ENCODE measurements at regions not wholly inside any gene's neighbourhood (a gene's known extent, or its start where the extent isn't known, plus 50 kb on each side); places are given as distances from the start of the nearest gene placed in this dataset.

DNA sequence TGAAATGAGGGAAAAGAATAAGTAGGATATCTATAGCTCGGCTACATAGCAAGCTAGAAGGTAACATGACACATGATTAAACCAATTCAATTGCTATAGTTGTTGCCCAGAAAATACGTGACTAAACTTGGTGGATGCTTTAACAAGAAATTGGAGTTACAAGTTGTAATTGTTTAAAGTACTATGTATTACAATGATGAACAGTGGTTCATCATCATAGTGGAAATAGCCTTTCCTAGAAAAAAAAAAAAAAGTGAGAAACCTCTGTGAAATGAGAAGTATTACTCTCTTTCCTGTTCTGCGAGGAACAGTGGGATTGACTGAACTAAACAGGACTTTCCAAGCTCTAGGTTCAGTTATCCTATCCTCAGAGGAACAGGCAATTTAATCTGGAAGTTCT is 209.7 kb upstream of the KLF3 start:
- Histone ChIP-seq H3K4me3 (ENCODE audit: low read depth, low read length, poor library complexity, severe bottlenecking) (no peak overlapping the region), H3K27ac (ENCODE audit: low read depth, low read length, poor library complexity, severe bottlenecking) (no peak overlapping the region), H3K27me3 (replicated peaks; ENCODE audit: insufficient read depth, low read depth, low read length, poor library complexity) (no peaks in the 10 kb centered on the region), H3K36me3 (ENCODE audit: insufficient read depth, low read length, poor library complexity, severe bottlenecking) (no peaks in the 10 kb centered on the region), H3K4me1 (ENCODE audit: insufficient read depth, low read length, poor library complexity, severe bottlenecking) (no peaks in the 10 kb centered on the region), H3K9me3 (ENCODE audit: low read depth, low read length, poor library complexity, severe bottlenecking) (no peaks in the 10 kb centered on the region)
- no peak for DNase-seq (ENCODE audit: low spot score)
- BruUV-seq (replicated peaks) = no TSS peak
- CTCF ChIA-PET = no interaction called here
- intact Hi-C loops (cut with micrococcal nuclease; ENCODE audit: unreplicated experiment) = no loop called here
- TF ChIP-seq EZH2 (IDR thresholded peaks at IDR 0.05; ENCODE audit: borderline replicate concordance, low read depth, low read length, poor library complexity, severe bottlenecking) = no peak
- TF ChIP-seq, protein P1, sequence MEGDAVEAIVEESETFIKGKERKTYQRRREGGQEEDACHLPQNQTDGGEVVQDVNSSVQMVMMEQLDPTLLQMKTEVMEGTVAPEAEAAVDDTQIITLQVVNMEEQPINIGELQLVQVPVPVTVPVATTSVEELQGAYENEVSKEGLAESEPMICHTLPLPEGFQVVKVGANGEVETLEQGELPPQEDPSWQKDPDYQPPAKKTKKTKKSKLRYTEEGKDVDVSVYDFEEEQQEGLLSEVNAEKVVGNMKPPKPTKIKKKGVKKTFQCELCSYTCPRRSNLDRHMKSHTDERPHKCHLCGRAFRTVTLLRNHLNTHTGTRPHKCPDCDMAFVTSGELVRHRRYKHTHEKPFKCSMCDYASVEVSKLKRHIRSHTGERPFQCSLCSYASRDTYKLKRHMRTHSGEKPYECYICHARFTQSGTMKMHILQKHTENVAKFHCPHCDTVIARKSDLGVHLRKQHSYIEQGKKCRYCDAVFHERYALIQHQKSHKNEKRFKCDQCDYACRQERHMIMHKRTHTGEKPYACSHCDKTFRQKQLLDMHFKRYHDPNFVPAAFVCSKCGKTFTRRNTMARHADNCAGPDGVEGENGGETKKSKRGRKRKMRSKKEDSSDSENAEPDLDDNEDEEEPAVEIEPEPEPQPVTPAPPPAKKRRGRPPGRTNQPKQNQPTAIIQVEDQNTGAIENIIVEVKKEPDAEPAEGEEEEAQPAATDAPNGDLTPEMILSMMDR (conservative IDR thresholded peaks at IDR 0.05; ENCODE audit: low read depth, low read length) = no peak
- POLR2A ChIA-PET (ENCODE audit: low non-redundant PET) = no interaction called here

DNA sequence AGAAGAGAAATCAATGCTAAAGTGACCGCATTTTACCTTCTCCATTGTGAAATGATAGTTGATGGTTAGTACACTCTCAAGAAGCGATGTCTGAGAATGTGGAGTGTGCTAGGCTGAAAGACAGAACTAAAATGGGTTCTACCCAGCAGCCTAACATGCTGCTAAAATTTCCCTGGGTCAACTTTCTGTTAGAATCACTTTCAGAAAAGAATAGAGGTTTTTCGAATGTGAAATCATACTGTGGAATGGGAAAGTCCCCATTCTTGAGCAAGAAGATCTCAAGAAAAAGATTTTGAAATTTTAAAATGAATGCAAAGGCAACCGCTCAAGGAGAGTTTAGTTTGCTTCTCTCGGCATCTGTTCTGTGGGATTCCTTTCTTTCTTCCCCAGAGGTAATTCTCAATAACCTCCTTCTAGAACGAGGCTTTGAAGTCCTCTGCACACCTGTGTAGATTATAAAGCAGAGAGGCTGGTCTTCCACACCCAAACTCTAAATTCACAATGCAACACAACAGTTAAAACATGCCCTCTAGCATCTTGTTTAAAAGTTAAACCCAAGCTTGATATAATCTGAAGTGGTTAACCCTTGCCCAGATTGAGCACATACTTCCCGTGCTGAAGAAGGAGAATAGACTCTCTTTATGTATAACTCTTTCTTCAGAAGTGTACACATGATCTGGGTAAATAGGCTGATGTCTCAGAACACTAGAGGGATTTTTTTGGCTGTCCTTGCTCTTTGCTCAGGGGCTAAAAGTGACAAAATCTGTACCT is 208.7 kb upstream of the KLF3 start:
- no peak for DNase-seq (ENCODE audit: low spot score)
- no peaks in the 10 kb centered on the region for H3K36me3 ChIP-seq (ENCODE audit: insufficient read depth, low read length, poor library complexity, severe bottlenecking)
- ChIA-PET POLR2A (ENCODE audit: low non-redundant PET) (no interaction called here), CTCF (no interaction called here)
- intact Hi-C loops (cut with micrococcal nuclease; ENCODE audit: unreplicated experiment) = no loop called here
- no peaks in the 10 kb centered on the region for H3K27me3 ChIP-seq (replicated peaks; ENCODE audit: insufficient read depth, low read depth, low read length, poor library complexity)
- no peak overlapping the region for H3K27ac ChIP-seq (ENCODE audit: low read depth, low read length, poor library complexity, severe bottlenecking)
- TF ChIP-seq, protein P1 (conservative IDR thresholded peaks at IDR 0.05; ENCODE audit: low read depth, low read length) = no peak
- TF ChIP-seq EZH2 (IDR thresholded peaks at IDR 0.05; ENCODE audit: borderline replicate concordance, low read depth, low read length, poor library complexity, severe bottlenecking) = no peak
- H3K4me3 ChIP-seq (ENCODE audit: low read depth, low read length, poor library complexity, severe bottlenecking) = no peak overlapping the region
- H3K9me3 ChIP-seq (ENCODE audit: low read depth, low read length, poor library complexity, severe bottlenecking) = no peaks in the 10 kb centered on the region
- no peaks in the 10 kb centered on the region for H3K4me1 ChIP-seq (ENCODE audit: insufficient read depth, low read length, poor library complexity, severe bottlenecking)
- BruUV-seq (replicated peaks) = no TSS peak

DNA sequence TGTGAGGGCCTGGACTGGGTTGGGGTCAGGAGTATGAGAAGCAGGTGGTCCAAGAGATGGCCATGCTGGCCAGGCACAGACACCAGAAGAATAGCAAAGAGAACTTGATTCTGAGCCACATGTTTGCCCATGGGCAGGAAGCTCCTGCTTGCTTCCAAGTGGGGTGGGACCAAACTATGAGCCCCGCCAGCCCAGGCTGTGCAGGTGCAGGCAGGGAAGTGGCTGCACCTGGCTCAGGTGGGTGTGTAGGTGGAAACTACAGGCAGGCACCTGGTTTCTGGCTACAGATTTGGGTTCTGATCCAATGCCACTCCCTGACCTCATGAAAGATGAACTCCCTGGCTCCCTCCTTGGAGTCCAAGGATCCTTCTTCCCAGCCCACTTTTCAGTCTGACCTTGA is 207.9 kb upstream of the KLF3 start:
- H3K27ac ChIP-seq (ENCODE audit: low read depth, low read length, poor library complexity, severe bottlenecking) = no peak overlapping the region
- H3K27me3 ChIP-seq (replicated peaks; ENCODE audit: insufficient read depth, low read depth, low read length, poor library complexity) = no peaks in the 10 kb centered on the region
- CTCF ChIA-PET = no interaction called here
- H3K9me3 ChIP-seq (ENCODE audit: low read depth, low read length, poor library complexity, severe bottlenecking) = no peaks in the 10 kb centered on the region
- intact Hi-C loops (cut with micrococcal nuclease; ENCODE audit: unreplicated experiment) = no loop called here
- DNase-seq (ENCODE audit: low spot score) = no peak
- H3K36me3 ChIP-seq (ENCODE audit: insufficient read depth, low read length, poor library complexity, severe bottlenecking) = no peaks in the 10 kb centered on the region
- TF ChIP-seq EZH2 (IDR thresholded peaks at IDR 0.05; ENCODE audit: borderline replicate concordance, low read depth, low read length, poor library complexity, severe bottlenecking) = no peak
- TF ChIP-seq, protein P1 (conservative IDR thresholded peaks at IDR 0.05; ENCODE audit: low read depth, low read length) = no peak
- no peaks in the 10 kb centered on the region for H3K4me1 ChIP-seq (ENCODE audit: insufficient read depth, low read length, poor library complexity, severe bottlenecking)
- H3K4me3 ChIP-seq (ENCODE audit: low read depth, low read length, poor library complexity, severe bottlenecking) = no peak overlapping the region
- POLR2A ChIA-PET (ENCODE audit: low non-redundant PET) = no interaction called here
- no TSS peak for BruUV-seq (replicated peaks)

Measured in A673 (cell line).